ENCODE measurements at regions not wholly inside any gene's neighbourhood (a gene's known extent, or its start where the extent isn't known, plus 50 kb on each side); places are given as distances from the start of the nearest gene placed in this dataset.
"Not testable (repeated sequence)": the region's sequence is repeated elsewhere in the genome, so short reads cannot be mapped to it uniquely, and the experiment has no call there.

- H3K4me3 ChIP-seq (replicated peaks; ENCODE audit: low read depth, low read length) = no peak overlapping the region
- no peak for TF ChIP-seq CTCF (IDR thresholded peaks at IDR 0.05; ENCODE audit: low read length, missing control alignments)
- DNase-seq (ENCODE audit: low read depth) = peak; percentile 69
Observed at GRCh38 chr20:28562510-28562898, 2695.0 kb upstream of the DEFB115 start.

- H3K4me3 ChIP-seq (replicated peaks; ENCODE audit: low read depth, low read length) = not testable (repeated sequence)
- DNase-seq (ENCODE audit: low read depth) = peak; percentile 59
Observed at GRCh38 chr20:28562899-28563521, 2694.5 kb upstream of the DEFB115 start.

GRCh38 chr20:28564024-28564423 is 2693.4 kb upstream of the DEFB115 start:
- not testable (repeated sequence) for DNase-seq (ENCODE audit: low read depth); H3K4me3 ChIP-seq (replicated peaks; ENCODE audit: low read depth, low read length)

- not testable (repeated sequence) for H3K4me3 ChIP-seq (replicated peaks; ENCODE audit: low read depth, low read length); DNase-seq (ENCODE audit: low read depth)
Observed at GRCh38 chr20:28564688-28565463, 2692.6 kb upstream of the DEFB115 start.

GRCh38 chr20:28575991-28576390 is 2681.5 kb upstream of the DEFB115 start:
- DNase-seq (ENCODE audit: low read depth) = peak; percentile 20
- H3K4me3 ChIP-seq (replicated peaks; ENCODE audit: low read depth, low read length) = not testable (repeated sequence)
- peak; percentile 14 for TF ChIP-seq CTCF (IDR thresholded peaks at IDR 0.05; ENCODE audit: low read length, missing control alignments)

GRCh38 chr20:28591680-28592079 is 2665.8 kb upstream of the DEFB115 start:
- DNase-seq (ENCODE audit: low read depth); H3K4me3 ChIP-seq (replicated peaks; ENCODE audit: low read depth, low read length): not testable (repeated sequence)

GRCh38 chr20:28593383-28593782 is 2664.1 kb upstream of the DEFB115 start:
- DNase-seq (ENCODE audit: low read depth) = not testable (repeated sequence)

GRCh38 chr20:28594476-28594875 is 2663.0 kb upstream of the DEFB115 start:
- DNase-seq (ENCODE audit: low read depth); H3K4me3 ChIP-seq (replicated peaks; ENCODE audit: low read depth, low read length): not testable (repeated sequence)

More at GRCh38 chr20:28593383-28593782, 2664.1 kb upstream of the DEFB115 start:
- not testable (repeated sequence) for H3K4me3 ChIP-seq (replicated peaks; ENCODE audit: low read depth, low read length)

GRCh38 chr20:28602006-28602402 is 2655.5 kb upstream of the DEFB115 start:
- not testable (repeated sequence) for DNase-seq (ENCODE audit: low read depth)
- peak overlapping the region; percentile 77 for H3K4me3 ChIP-seq (replicated peaks; ENCODE audit: low read depth, low read length)

GRCh38 chr20:28602403-28603217 is 2654.9 kb upstream of the DEFB115 start:
- DNase-seq (ENCODE audit: low read depth) = peak; percentile 94
- H3K4me3 ChIP-seq (replicated peaks; ENCODE audit: low read depth, low read length) = peak overlapping the region; percentile 77
- peak; percentile 66 for TF ChIP-seq CTCF (IDR thresholded peaks at IDR 0.05; ENCODE audit: low read length, missing control alignments)

- not testable (repeated sequence) for DNase-seq (ENCODE audit: low read depth)
Observed at GRCh38 chr20:28603218-28603577, 2654.3 kb upstream of the DEFB115 start.

More at GRCh38 chr20:28603218-28603577, 2654.3 kb upstream of the DEFB115 start:
- H3K4me3 ChIP-seq (replicated peaks; ENCODE audit: low read depth, low read length) = peak overlapping the region; percentile 77

All from fibroblast of pulmonary artery (primary cell).